Left lung (tissue), 4 donors: ENCODE measurements at regions not wholly inside any gene's neighbourhood (a gene's known extent, or its start where the extent isn't known, plus 50 kb on each side); places are given as distances from the start of the nearest gene placed in this dataset.

Experiments used
- ATAC-seq: fragments of 200-7000 bp; cut with Tn5 transposase; one replicate; pipeline ENCODE4 v1.9.1; 2020; ENCODE audit warnings: moderate library complexity
- DNase-seq, 4 donors: peaks; one replicate each; pipeline ENCODE4 v3.0.0-alpha.2; 2013 to 2020
- H3K27ac ChIP-seq, 2 donors: fragments of 200-600 bp; sonication (generic) in 1 of 2; one replicate each; pipeline versions ENCODE4 v1.5.0 to v1.8.0; 2020 to 2021
- H3K27me3 ChIP-seq, 2 donors: fragments of 200-600 bp; sonication (generic) in 1 of 2; one replicate each; pipeline versions ENCODE4 v1.5.0 to v1.8.0; 2020 to 2021
- H3K36me3 ChIP-seq, 2 donors: fragments of 200-600 bp; sonication (generic) in 1 of 2; one replicate each; pipeline versions ENCODE4 v1.5.0 to v1.8.0; 2020 to 2021
- H3K4me1 ChIP-seq, 2 donors: fragments of 200-600 bp; one replicate each; pipeline ENCODE4 v1.8.0; 2021
- H3K4me3 ChIP-seq, 2 donors: fragments of 200-600 bp; sonication (generic) in 1 of 2; one replicate each; pipeline versions ENCODE4 v1.5.0 to v1.8.0; 2020 to 2021; ENCODE audit warnings: mild to moderate bottlenecking in 1 of 2
- H3K9me3 ChIP-seq, 2 donors: fragments of 200-600 bp; sonication (generic) in 1 of 2; one replicate each; pipeline versions ENCODE4 v1.5.0 to v1.8.0; 2020 to 2021
- intact Hi-C, 2 donors: fragments of 100-400 bp; cut with DNase I; formaldehyde crosslinking; loops; one replicate each; pipeline versions ENCODE4 v1.11.2 to v1.14.2; 2022
- TF ChIP-seq, protein P1 (sequence below), 2 donors: fragments of 200-600 bp; sonication (generic) in 1 of 2; IDR thresholded peaks; one replicate each; pipeline versions ENCODE4 v1.5.0 to v1.8.0; 2021; ENCODE audit warnings: antibody characterized with exemption in 2 of 2
- donor health status: DM: no; HTN: yes; CAD: no.
- donor health status: DM: no; HTN: no; CAD: no.

DNA sequence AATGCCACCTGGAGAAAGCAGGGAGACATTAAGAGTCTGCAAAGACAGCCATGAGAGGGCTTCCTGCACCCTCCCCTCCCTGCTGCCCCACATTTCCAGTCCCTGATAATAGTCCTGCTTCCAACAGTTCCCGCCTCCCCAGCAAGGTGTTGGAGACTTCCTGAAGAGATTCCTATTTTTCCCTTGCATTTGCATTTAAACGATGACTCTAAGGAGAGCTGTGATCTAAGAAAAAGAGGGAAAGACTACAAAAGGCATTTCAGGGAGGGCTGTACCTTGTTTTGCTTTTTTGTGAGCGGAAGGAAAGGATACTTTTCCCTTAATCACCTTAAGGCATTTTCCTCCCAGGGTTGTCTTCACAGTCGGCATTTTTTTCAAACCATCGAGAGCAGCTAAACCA lies 62.1 kb downstream of the GAS1 start:
- ATAC-seq (no peak), DNase-seq (no peak)
- H3K9me3 ChIP-seq, result no peaks in the 10 kb centered on the region
- H3K4me3 ChIP-seq, result no peak overlapping the region
- no peaks in the 10 kb centered on the region for H3K4me1 ChIP-seq
- H3K27ac ChIP-seq, result no peak overlapping the region
- H3K36me3 ChIP-seq, result no peaks in the 10 kb centered on the region
- peaks cover 0 to 6% of the 10 kb centered on the region in 2 donors for H3K27me3 ChIP-seq
- intact Hi-C loops, result no loop called here
- TF ChIP-seq, protein P1, sequence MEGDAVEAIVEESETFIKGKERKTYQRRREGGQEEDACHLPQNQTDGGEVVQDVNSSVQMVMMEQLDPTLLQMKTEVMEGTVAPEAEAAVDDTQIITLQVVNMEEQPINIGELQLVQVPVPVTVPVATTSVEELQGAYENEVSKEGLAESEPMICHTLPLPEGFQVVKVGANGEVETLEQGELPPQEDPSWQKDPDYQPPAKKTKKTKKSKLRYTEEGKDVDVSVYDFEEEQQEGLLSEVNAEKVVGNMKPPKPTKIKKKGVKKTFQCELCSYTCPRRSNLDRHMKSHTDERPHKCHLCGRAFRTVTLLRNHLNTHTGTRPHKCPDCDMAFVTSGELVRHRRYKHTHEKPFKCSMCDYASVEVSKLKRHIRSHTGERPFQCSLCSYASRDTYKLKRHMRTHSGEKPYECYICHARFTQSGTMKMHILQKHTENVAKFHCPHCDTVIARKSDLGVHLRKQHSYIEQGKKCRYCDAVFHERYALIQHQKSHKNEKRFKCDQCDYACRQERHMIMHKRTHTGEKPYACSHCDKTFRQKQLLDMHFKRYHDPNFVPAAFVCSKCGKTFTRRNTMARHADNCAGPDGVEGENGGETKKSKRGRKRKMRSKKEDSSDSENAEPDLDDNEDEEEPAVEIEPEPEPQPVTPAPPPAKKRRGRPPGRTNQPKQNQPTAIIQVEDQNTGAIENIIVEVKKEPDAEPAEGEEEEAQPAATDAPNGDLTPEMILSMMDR (IDR thresholded peaks at IDR 0.05), result no peak

- TF ChIP-seq, protein P1 (IDR thresholded peaks at IDR 0.05), result no peak
- intact Hi-C loops, result no loop called here
- peaks cover 0 to 17% of the 10 kb centered on the region in 2 donors for H3K27me3 ChIP-seq
- no peaks in the 10 kb centered on the region for H3K4me1 ChIP-seq
- no peaks in the 10 kb centered on the region for H3K36me3 ChIP-seq
- no peak for ATAC-seq
- no peak overlapping the region for H3K27ac ChIP-seq
- no peaks in the 10 kb centered on the region for H3K9me3 ChIP-seq
- DNase-seq, result no peak
- no peak overlapping the region for H3K4me3 ChIP-seq
These were observed 70.6 kb downstream of the GAS1 start for GRCh38 chr9:86876621-86877196.

GRCh38 chr9:86868616-86869015 lies 78.7 kb downstream of the GAS1 start:
- no peak overlapping the region for H3K27ac ChIP-seq
- TF ChIP-seq, protein P1 (IDR thresholded peaks at IDR 0.05), result no peak

DNA sequence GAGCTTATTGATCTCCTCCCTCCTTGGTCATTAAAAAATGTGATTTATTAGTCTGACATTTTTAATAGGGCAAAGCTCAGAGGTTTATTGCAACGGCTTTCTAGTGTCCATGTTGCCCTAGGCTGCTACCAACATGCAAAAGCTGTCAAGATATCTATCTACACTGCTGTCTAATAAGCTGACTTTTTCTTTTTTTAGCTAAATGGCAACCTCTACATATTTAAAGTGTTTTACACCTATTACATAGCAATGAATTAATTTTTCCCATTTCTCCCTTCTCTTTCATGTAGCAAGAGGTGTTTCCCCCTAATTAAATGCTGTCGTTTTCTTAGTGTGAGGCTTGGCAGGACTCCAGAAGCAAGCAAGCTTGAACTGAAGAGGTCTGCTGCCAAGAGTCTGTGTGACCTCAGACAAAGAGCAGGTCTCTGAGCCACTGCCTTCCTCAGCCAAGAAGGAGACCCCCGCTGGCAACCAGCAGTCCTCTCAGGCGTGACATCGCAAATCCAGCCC lies 79.4 kb downstream of the GAS1 start:
- no peaks in the 10 kb centered on the region for H3K4me1 ChIP-seq
- no peak overlapping the region for H3K4me3 ChIP-seq
- no peaks in the 10 kb centered on the region for H3K36me3 ChIP-seq
- no peak overlapping the region for H3K27ac ChIP-seq
- H3K9me3 ChIP-seq, result no peaks in the 10 kb centered on the region
- TF ChIP-seq, protein P1 (IDR thresholded peaks at IDR 0.05), result no peak
- intact Hi-C loops, result no loop called here
- ATAC-seq (no peak), DNase-seq (peak in 1 of 4 donors; percentile 28)
- H3K27me3 ChIP-seq, result peaks cover 0 to 17% of the 10 kb centered on the region in 2 donors

More at GRCh38 chr9:86868616-86869015, 78.7 kb downstream of the GAS1 start:
- Histone ChIP-seq H3K9me3 (no peaks in the 10 kb centered on the region), H3K4me3 (no peak overlapping the region), H3K4me1 (no peaks in the 10 kb centered on the region), H3K36me3 (no peaks in the 10 kb centered on the region), H3K27me3 (peaks cover 0 to 17% of the 10 kb centered on the region in 2 donors)
- DNase-seq, result no peak
- intact Hi-C loops, result no loop called here
- no peak for ATAC-seq

- DNase-seq (no peak), ATAC-seq (no peak)
- H3K27ac ChIP-seq, result no peak overlapping the region
- intact Hi-C loops, result no loop called here
- peaks cover 0 to 21% of the 10 kb centered on the region in 2 donors for H3K27me3 ChIP-seq
- no peaks in the 10 kb centered on the region for H3K9me3 ChIP-seq
- no peaks in the 10 kb centered on the region for H3K36me3 ChIP-seq
- no peaks in the 10 kb centered on the region for H3K4me1 ChIP-seq
- TF ChIP-seq, protein P1 (IDR thresholded peaks at IDR 0.05), result no peak
- H3K4me3 ChIP-seq, result no peak overlapping the region
These were observed 81.4 kb downstream of the GAS1 start for GRCh38 chr9:86865952-86866351.
